ENCODE measurements at regions not wholly inside any gene's neighbourhood (a gene's known extent, or its start where the extent isn't known, plus 50 kb on each side); places are given as distances from the start of the nearest gene placed in this dataset.

GRCh38 chr14:104477117-104477623, 102.4 kb upstream of the C14orf180 start:
- no peak for FAIRE-seq
- no peak overlapping the region for H3K27ac ChIP-seq (ENCODE audit: extremely low read depth, low read depth, low read length)
- H2AFZ ChIP-seq (ENCODE audit: low read depth, low read length): no peak overlapping the region
- in situ Hi-C loops (cut with MboI): no loop called here
- no peaks in the 10 kb centered on the region for H3K36me3 ChIP-seq (ENCODE audit: control insufficient read depth, insufficient read depth, low read length)
- intact Hi-C loops (cut with micrococcal nuclease): no loop called here
- no peaks in the 10 kb centered on the region for H3K9me3 ChIP-seq (replicated peaks; ENCODE audit: control insufficient read depth, insufficient read depth, low read depth, low read length)
- H3K27me3 ChIP-seq (ENCODE audit: control insufficient read depth in 2 of 2, insufficient read depth in 2 of 2, low read length in 2 of 2): peaks cover 2 to 13% of the 10 kb centered on the region in 2 experiments; a peak in 3 of 5 replicates
- H3K9me1 ChIP-seq (ENCODE audit: control insufficient read depth, insufficient read depth, low read length): no peaks in the 10 kb centered on the region
- BruUV-seq (replicated peaks): no TSS peak
- H3K79me2 ChIP-seq (ENCODE audit: control insufficient read depth, insufficient read depth, low read length): no peaks in the 10 kb centered on the region
- no peak for ATAC-seq
- ChIA-PET POLR2A (interaction anchor here (0.6 kb wide), 1 partner anchor 1616 kb away, joined by 3 read pairs; no protein-coding TSS in a partner anchor), CTCF (ENCODE audit: low intra/inter-chr PET ratio) (no interaction called here)
- no peak for DNase-seq (ENCODE audit: extremely low read depth in 1 of 4, low spot score in 3 of 4)
- H4K20me1 ChIP-seq (replicated peaks; ENCODE audit: control insufficient read depth, insufficient read depth, low read length): no peaks in the 10 kb centered on the region
- H3K4me1 ChIP-seq (replicated peaks in 1 of 2; ENCODE audit: control insufficient read depth in 2 of 2, insufficient read depth in 2 of 2, low read length in 2 of 2): no peaks in the 10 kb centered on the region
- 5% methylated on average over 10 of the region's 15 CpGs for WGBS (ENCODE audit: insufficient coverage, low coverage, missing lambda C conversion rate)
- no peak overlapping the region for H3K4me2 ChIP-seq (ENCODE audit: insufficient read depth, low read length)
- H3K9ac ChIP-seq (ENCODE audit: insufficient read depth in 1 of 2, low read depth in 2 of 2, low read length in 2 of 2): no peak overlapping the region
- no peak overlapping the region for H3K4me3 ChIP-seq
- TF ChIP-seq SMARCA4 (IDR thresholded peaks at IDR 0.05) (no peak), HDAC6 (IDR thresholded peaks at IDR 0.05; ENCODE audit: low read depth, low read length) (no peak), ZBTB43 (CRISPR knock-in tag; IDR thresholded peaks at IDR 0.05) (no peak), CEBPZ (IDR thresholded peaks at IDR 0.05; ENCODE audit: borderline replicate concordance, low read depth, low read length) (no peak), PHF8 (IDR thresholded peaks at IDR 0.05; ENCODE audit: borderline replicate concordance, low read length) (no peak), SMARCA5 (IDR thresholded peaks at IDR 0.05) (no peak), MNT (conservative IDR thresholded peaks at IDR 0.05) (no peak), MEF2A (IDR thresholded peaks at IDR 0.05; ENCODE audit: control insufficient read depth, low read depth, low read length) (no peak), ELF4 (CRISPR knock-in tag; IDR thresholded peaks at IDR 0.05) (no peak)

All from K562 (cell line).